Fibroblast of skin of back (primary cell): ENCODE measurements at regions not wholly inside any gene's neighbourhood (a gene's known extent, or its start where the extent isn't known, plus 50 kb on each side); places are given as distances from the start of the nearest gene placed in this dataset.
"Not testable (repeated sequence)": the region's sequence is repeated elsewhere in the genome, so short reads cannot be mapped to it uniquely, and the experiment has no call there.

Experiments
- DNase-seq: peaks from one replicate; pipeline ENCODE4 v3.0.0-alpha.2; 2013

DNA sequence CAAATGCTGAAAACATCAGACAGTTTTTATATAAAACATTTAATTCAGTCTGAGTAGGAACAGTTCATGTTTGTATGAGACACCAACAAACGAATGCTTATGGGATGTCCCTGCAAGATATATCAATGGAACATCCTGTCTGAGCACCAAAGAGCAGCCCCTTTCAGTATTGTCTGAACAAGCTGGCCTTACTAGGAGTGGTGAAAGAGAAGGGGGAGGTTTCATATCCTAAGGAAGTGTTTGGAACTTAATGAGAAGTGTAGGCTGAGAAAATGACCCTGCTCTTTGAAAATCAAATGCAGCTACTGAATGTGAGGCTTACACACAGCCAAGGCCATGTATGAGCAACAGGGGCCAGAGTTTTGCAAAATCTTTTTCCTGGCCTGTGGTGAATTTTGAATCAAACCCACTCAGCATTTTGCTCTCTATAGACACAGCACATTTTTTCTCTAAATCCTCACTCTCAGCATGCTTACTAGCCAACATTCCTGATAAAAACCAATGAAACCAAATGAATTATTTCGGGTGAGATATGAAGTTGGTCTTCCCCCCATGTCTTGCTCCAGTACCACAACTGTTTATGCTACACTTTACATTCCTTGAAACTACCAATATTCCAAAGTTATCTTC is 119.4 kb downstream of the LUZP4 start:
- peak; percentile 54 for DNase-seq

DNA sequence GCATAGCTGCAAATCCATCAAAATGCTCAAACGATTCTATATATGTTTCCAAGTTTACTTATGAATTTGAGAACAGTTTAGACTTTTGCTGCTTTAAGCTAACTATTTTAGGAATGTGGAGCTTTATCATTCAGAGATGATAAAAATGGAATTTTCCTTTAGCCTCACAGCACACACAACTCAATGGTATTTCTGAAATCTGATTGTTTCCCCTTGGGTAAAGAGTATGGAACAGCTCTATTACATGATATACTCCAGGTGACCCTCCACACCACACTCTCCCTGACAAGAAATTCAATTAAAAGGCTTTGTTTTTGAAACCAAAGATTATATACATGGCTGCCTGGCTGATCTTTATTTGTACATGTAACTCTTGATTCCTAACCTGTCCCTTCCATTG is 120.0 kb downstream of the LUZP4 start:
- DNase-seq, result peak; percentile 56

DNA sequence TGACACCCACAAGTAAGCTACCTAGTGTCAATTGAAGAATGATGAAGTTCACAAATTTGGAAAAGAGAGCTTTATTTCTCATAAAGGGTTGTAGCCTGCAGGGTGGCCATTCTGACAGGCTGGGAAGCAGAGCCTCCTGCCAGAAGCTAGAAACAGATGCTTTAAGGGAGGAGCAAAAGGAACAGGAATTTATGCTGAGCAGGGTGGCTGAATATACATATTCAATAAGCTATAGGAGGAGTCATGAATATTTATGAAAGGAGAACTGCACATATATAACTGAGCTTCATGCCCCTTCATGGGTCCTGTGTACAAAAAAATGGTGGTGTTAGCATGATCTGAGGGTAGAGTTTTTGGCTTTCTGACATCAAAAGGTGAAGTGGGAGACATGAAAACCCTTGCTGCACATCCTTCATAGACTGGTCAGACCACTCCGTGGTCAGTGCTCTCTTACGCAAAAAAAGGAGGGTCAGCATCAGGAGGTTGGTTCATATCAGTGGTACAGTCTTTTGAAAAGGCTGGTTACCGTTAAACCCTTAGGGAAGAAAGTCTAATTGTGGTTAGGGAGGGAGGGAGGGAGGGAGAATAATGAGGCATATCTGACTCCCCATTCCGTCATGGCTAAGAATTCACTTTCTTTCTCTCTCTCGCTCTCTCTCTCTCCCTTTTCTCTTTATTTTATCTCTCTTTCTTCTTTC is 121.4 kb downstream of the LUZP4 start:
- DNase-seq, result no peak

DNA sequence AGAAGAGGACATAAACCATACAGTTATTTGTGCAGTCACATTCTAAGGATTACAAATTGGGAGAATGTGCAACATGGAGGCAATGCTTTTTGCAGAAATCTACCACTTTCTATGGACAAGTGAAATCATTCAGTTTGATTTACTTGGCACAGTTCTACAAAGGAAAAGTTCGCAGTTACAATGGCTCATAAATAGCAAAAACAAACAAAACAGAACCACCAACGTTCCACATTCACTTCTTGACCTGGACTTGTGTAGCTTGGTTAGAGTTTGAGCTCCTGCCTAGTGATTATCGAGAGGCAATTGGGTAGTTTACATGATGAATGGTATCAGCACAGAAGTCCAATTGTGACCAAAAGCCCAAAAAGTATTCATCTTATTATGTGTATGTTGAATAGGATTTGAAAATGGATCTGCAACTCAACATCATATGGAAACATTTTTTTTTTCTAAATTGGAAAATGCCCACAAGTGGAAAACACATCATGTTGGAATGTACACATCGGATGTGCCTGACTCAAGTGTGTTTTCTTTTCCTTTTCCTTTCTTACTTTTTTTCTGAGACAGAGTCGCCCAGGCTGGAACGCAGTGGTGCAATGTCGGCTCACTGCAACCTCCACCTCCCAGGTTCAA is 123.8 kb downstream of the LUZP4 start:
- no peak for DNase-seq

DNA sequence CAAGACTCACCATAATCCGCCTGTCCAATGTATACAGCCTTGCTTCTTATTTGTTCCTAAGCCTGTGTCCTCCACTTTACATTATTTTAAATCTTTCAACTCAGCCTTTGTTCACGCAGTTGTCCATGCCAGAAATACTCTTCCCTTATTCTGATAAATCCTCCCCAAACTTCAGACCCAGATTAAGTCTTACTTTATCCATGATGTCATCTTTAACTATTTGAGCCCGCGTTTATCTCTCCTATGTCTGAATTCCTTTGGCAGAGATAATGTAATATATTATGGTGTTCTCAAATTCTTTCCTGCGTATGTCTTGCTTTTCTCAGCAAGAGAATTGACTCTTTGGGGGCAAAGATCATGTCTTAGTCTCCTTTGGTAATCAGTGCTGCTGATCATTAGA is 129.6 kb downstream of the LUZP4 start:
- peak; percentile 36 for DNase-seq

DNA sequence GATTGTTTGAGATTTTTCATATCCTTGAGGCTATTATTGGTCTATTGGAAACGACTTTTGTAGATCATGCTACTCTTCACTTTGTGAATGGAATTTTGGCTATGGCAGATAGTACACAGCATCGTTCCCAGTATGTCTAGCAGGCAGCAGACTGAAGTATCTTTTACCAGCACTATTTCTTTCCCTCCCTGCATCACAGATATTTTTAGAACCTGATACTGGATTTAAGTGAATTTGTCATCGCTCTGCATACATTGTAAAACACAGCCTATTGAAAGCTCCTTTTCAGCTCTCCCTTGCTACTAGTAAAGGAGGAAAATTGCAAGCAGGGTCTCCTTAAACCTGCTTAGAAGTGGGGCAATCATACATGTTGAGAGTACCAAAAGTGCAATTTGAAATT is 133.6 kb downstream of the LUZP4 start:
- DNase-seq, result no peak

DNA sequence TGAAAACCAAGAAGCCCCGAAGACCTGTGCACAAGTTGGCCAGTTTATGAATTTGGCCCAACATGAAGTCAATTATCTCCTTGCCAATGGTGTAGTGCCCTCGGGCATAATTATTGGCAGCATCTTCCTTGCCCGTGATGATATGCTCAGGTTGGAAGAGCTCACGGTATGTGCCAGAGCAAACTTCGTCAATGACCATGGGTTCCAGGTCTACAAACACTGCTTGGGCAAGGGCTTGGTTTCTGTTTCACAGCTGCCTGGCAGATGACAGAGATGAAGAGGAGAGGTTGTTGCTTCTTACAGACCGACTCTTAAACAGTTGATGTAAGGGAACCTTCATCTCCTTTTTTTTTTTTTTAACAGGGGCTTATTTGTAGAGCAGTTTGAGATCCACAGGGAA is 135.6 kb upstream of the PLS3 start:
- DNase-seq, result no peak

DNA sequence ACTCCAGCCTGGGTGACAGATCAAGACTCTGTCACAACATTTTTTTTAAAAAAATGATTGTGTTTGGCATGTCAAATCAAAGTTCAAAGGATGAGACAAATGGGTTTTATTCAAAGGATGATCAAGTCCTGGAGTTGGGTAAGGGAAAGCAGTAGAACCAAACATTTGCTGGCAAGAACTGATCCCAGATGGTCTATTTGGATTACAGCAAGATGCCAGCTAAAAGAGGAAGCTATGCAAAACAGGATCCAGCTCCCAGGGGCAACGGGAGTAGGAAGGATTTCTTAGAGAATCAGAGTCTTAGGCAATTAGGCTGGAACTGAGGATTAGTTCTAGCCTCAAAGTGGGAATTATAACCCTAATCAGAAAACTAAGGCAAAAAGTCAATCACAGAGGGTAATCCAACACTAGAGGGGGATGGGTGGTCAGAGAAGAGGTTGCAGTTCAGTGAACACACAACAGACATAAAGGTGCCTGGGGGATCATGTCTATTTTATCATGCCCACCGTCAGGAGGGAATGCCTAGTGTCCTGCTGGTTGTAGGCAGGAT is 133.0 kb upstream of the PLS3 start:
- DNase-seq, result no peak

DNA sequence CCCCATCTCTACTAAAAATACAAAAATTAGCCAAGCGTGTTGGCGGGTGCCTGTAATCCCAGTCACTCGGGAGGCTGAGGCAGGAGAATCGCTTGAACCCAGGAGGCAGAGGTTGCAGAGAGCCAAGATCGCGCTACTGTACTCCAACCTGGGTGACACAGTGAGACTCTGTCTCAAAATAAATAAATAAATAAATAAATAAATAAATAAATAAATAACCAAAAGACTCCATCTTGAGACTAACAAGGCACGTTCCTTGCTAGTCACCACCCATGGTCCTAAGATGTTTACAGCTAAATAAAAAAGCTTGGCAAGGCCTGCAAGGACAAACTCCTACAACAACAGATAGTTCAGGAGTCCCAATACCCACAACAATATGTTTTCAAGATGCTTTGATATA is 126.1 kb upstream of the PLS3 start:
- not testable (repeated sequence) for DNase-seq

DNA sequence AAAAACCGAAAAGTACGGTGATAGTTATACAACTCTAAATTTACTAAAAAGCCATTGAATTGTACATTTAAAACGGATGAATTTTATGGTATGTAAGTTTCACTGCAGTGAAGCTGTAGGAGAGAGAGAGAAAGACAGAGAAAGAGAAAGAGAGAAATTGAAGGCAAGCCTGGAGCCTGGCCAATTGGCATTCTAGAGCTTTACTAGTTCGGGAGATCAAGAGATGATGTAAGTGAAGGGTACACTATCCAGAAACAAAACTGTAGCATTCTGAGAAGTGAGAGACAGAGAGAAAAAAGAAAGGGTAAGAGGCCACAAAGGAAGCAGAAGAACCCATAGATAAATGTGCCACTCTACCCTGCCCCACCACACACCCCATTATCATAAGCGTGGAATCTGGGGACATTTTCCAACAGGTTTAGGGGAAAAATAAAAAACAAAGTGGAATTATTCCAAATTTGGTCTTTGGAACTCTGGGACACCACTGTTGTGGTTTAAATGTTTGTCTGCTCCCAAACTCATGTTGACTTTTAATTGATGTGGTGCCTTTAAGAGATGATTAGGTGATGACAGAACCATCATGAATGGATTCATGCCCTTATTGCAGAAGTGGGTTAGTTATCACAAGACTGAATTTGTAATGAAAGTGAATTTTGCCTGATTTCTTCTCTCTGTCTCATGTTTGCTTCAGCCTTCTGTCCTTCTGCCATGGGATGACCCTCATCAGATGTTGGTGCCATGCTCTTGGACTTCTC is 123.0 kb upstream of the PLS3 start:
- no peak for DNase-seq

DNA sequence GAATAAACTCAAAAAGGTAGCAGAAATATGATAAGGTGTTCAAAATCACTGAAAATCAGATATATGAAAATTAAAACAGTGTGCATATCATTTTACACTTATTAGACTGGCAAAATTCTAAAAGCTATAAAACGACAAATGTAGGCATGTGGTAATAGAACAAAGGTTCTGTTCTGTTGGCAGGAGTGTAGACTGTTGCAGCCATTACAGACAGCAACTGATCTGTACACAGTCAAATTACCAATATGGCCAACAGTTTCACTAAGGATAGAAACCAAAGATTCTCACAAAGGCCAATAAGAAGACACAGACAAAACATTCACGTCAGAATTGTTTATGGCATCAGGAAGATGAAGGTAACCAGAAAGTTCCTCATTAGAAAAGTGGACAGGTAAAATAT is 112.8 kb upstream of the PLS3 start:
- DNase-seq, result no peak

DNA sequence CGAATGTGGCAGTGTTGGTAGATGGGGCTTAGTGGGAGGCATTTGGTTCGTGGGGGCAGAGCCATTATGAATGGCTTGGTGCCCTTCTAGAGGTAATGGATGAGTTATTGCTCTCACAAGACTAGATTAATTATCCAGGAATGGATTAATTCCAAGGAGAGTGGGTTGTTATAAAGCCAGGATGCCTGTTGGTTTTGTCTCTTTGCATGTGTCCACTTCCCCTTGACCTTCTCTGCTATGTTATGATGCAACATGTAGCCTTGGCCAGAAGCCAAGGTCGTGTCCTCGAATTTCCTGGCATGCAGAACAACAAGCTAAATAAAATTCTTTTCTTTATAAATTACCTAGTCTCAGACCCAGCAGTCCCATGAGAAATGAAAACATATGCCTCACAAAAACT is 111.2 kb upstream of the PLS3 start:
- DNase-seq, result no peak

DNA sequence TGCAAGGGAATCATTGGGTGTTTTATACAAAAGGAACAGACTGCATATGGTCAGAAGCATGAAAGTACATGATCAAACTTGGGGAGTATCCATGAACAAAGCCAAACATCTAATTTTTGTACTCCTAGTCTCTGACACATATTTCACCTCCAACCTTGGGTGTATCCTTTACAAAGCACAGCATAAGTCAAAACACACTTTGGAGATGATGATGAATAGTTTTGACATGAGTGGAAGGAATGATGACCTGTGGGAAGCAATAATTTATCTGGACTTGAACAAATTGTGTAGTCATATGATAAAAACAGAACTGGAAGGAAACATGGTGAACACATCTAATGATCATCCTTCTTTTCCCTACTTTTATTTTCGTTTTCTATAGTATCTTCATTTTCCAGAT is 108.7 kb upstream of the PLS3 start:
- DNase-seq, result peak; percentile 37

DNA sequence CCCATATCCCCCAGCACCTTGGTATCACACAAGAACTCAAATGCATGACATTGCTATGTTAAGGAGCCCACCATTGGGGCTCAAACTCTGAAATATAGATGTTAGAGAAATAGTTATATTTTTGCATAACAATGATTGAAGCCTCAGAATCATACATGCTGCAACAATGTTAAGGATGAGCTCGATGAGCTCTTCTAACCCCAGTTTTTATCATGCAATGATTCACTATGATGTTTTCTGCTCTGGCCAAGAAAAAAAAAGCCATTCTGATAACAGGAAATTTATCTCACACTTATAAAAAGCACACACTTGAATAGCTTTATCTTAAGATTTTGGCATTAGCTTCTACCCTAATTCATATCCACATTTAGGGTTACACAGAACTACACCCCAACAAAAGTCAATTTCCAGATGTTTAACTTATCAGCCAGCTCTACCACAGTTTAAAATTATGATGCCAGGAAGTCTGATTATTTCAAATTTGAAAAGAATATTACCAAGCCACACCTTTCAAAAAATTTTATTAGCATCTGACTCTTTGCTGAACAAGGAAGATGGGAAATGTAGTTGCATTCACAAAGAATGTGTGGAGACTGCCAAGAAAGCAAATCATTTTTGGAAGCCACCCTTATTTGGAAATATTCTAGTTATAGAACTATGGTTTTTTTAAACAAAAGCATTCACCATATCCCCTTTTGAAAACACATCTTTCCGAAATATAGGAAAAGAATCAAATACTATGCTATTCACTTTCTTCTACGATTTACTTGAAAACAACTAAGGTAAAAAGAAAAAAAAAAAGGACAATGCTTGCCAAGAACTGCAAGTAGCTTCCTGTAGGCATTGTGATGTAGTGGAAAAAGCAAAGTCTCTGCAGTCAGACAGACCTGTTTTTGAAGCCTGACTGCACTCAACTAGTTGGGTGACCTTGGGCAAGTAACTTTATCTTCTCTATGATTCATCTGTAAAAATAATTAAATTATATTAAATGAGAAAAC is 100.8 kb upstream of the PLS3 start:
- peak; percentile 36 for DNase-seq

DNA sequence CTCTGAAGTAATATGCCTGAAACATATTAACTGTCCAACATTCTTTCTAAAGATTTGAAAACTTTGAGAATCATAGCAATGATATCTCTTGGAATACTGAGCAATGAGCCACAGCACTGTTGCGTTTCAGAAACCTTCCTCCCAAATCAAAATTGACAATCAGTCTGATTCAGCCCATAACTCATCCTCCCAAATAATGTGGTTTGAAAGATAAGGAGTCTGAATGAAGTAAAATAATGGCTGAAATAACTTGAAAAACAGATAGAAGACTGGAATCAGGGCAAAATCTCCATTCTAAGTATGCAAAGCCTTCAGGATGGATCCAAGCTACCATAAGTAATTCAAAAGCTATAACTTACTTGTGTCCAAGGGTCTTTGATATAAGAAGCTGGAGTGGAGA is 98.6 kb upstream of the PLS3 start:
- peak; percentile 19 for DNase-seq

DNA sequence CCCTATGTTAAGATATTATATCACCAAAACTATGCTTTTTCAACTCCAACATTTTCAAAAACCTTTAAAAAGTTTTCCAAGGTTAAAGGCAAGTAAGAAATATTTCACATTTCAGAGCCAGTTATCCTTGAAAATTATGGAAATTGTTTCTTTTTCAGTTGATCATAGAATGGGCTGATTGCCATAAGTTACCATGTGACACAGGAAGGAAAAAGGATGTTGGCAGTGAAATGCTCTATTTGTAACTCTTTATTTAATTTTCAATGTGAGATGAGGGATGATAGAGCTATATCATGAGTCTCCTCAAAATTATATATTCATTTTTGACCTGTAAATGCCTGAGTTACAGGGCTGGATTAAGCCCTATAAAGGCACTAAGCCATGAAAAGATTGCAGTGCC is 93.0 kb upstream of the PLS3 start:
- no peak for DNase-seq

DNA sequence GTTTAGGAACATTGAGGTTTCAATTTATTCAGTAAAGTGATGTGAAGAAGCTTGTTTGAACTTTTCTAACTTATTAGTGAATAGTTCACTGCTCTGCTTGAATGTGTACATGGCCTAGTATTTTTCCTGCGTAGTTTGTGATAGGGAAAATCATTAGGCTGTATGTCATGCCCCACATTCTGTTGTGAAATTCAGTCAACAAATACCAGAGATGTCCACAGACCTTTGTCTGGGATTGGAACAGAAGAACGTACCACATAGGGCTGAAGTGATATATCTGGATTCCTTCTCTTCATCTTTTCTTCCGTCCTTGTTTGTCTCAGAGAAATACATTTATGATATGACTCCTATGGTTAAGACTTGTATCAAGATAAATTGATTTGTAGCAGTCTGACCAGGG is 88.8 kb upstream of the PLS3 start:
- no peak for DNase-seq

DNA sequence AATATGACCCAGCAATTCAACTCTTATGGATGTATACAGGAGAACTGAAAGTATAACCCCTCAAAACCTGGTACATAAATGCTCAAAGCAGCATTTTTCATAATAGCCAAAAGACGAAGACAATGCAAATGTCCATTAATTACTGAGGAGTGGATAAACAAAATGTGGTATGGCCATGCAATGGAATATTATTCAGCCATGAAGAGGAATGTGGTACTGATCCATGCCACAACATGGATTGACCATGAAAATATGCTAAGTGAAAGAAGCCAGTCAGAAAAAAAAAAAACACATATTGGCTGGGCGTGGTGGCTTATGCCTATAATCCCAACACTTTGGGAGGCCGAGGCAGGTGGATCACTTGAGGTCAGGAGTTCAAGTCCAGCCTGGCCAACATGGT is 74.5 kb upstream of the PLS3 start:
- no peak for DNase-seq

DNA sequence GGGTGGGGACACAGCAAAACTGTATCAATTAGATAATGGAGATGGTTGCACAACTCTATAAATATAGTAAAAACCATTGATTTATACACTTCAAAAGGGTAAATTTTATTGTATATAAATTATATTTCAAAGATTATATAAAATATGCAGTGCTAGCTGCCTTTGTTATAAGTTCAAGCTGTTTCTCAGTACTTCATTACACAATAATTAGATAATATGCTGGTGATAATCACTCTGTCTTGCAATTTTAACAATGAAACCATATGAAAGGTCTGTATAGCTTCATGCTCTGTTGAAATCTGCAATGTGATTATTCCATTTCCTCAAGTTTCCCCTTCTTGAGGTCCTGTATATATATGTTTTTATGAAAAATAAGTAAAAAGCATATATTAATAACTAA is 73.4 kb upstream of the PLS3 start:
- DNase-seq, result no peak

DNA sequence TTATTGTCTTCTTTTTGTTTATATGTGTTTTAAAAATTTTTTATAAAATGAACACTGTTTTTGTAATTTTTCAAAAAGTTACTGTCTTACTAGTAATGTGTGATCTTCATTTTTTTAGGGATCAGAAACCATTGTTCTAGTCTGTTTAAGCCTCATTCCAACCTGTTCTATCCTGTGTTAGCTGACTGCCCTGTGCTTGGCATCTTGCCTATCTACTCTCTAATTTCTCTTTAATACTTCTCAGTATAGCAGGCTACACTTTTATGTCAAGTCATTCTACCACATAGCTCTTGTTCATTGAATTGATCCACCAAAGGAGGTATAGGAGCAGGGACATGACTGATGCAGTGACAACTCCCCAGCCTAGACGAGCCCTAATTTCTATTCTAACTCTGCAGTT is 70.2 kb upstream of the PLS3 start:
- DNase-seq, result no peak

DNA sequence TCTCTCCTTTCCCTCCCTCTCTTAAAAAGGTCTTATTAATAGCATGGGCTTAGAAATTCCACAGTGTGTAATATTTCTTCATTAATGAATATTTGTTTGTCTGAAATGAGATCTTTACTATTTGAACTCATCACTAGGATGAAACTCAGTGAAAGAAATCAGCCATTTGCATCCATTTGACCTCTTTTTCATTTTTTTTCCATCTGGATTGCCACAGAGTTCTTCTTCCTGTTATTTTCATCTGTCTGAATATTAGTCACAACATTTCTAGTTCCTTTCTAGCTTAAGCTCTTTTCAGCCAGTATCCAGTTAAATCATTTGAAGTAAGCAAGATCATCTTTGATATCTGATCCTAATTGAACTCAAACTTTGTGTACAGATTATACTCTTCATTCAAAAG is 69.2 kb upstream of the PLS3 start:
- no peak for DNase-seq

DNA sequence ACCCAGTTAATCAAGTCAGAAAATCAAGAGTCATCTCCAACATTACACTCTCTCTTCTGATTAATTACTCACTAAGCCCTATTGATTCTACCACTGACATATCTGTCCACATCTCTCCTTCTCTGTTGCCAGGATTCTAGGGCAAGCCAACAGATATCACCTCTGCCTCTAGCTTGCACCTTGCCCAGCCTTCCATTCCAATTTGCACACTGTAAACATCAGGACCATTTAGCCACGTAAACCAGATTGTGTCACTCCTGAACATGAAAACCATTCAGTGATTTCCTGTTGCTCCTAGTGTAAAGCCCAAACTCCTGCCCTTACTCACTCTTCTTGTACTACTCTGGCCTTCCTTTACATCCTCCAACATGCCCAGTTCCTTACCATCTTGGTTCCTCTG is 68.0 kb upstream of the PLS3 start:
- DNase-seq, result no peak
